GM03348 (cell line): ENCODE measurements at regions not wholly inside any gene's neighbourhood (a gene's known extent, or its start where the extent isn't known, plus 50 kb on each side); places are given as distances from the start of the nearest gene placed in this dataset.

Experiments used
- DNase-seq: peaks from one replicate; pipeline ENCODE4 v3.0.0; 2012; ENCODE audit warnings: low spot score

DNA sequence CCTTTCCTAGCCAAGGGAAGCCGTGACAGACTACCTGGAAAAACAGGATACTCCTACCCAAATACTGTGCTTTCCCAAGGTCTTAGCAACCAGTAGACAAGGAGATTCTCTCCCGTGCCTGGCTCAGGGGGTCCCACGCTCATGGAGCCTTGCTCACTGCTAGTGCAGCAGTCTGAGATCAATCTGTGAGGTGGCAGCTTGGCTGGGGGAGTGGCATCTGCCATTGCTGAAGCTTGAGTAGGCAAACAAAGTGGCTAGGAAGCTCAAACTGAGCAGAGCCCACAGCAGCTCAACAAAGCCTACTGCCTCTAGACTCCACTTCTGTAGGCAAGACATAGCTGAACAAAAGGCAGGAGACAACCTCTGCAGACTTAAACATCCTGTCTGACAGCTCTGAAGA lies 177.1 kb downstream of the PARM1 start:
- DNase-seq: no peak

DNA sequence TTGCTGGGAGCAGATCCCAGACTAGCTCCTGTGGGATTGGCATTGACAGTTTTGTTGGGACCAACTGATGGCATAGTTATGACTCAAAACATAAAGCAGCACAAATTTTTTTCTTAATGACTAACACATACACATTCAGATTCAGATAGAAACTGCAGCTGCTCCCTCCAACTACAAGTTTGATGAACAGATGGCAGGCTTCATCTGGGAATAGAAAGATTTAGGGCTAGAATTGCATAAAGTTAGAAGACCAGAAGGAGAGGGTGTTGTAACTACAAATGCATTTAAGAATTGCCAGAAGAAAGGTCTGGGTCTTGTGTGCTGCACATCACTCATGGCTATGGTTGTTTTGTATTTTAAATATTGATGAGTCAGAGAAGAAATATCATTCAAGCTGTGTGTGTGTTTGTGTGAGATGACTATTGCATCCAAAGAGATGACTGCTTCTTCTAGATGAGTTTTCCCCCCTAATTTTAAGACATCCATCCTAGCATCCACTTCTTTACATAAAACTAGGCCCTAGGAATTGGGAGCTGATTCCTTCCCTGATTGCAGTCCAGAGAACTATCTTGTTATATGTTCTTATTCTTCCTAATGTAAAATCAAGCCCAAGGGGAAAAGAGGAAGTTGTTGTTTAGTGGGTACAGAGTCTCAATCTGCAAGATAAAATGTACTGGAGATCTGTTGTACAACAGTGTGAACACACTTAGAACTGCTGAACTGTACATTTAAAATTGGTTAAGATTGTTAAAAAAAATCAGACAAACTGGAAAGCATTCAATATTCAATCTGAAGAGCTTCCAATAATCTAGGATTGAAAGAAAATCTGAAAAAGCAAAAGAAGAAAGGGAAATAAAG lies 175.1 kb downstream of the PARM1 start:
- no peak for DNase-seq

GRCh38 chr4:75102787-75103085 lies 169.8 kb downstream of the PARM1 start:
- DNase-seq: no peak

DNA sequence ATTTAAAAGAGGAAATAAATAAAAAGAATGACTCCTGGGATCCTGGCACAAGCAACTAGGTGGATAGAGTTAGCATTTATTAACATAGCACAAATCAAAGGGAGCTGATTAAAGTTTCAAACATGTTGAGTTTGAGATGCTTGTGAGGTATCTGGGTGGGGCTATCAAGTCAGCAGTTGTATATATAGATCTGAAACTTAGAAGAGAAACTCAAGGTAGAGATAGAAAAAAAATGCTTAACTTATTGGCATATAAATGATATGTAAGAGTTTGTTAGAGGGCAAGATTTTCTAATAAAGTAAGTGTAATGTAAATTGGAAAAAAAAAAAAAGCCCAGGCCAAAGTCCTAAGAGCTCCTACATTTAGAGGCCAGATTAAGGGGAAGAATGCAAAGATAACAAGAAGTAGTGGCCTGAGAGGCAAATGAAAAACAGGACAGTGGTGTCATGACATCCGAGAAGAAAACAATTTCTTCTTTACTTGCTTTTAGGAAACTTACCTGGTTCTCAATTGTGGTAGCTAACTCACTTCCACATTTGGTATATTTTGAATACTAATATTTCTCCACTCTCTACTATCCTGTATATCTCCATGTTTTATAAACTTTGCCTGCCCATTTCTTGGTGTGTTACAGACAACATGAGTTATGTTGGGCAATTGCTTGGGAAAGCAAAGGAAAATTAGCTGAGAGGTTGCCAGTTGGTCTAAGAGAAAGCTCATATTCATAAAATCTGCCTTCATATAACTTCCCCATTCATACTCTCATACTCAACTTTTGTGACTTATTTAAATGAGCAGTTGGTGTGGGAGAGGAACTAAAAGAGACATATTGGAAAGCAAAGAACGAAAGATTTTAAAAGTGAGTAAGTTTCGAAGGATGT lies 169.2 kb downstream of the PARM1 start:
- DNase-seq: no peak
